ENCODE measurements at regions not wholly inside any gene's neighbourhood (a gene's known extent, or its start where the extent isn't known, plus 50 kb on each side); places are given as distances from the start of the nearest gene placed in this dataset.

GRCh38 chr18:25423760-25424159, 71.8 kb upstream of the ZNF521 start:
- DNase-seq = no peak

GRCh38 chr18:25423267-25423666, 71.3 kb upstream of the ZNF521 start:
- DNase-seq = no peak

- no peak for DNase-seq
Measured at GRCh38 chr18:25422230-25422629, 70.3 kb upstream of the ZNF521 start.

GRCh38 chr18:25420077-25420825, 68.3 kb upstream of the ZNF521 start:
- no peak for DNase-seq

- DNase-seq = no peak
Measured at GRCh38 chr18:25416374-25416773, 64.4 kb upstream of the ZNF521 start.

- DNase-seq = no peak
Measured at GRCh38 chr18:25409971-25410370, 58.0 kb upstream of the ZNF521 start.

- no peak for DNase-seq
Measured at GRCh38 chr18:25408293-25408692, 56.3 kb upstream of the ZNF521 start.
